Retinal pigment epithelial cell (primary cell): ENCODE measurements at regions not wholly inside any gene's neighbourhood (a gene's known extent, or its start where the extent isn't known, plus 50 kb on each side); places are given as distances from the start of the nearest gene placed in this dataset.

Source experiments
- DNase-seq: peaks from one replicate; pipeline ENCODE4 v3.0.0-alpha.2; 2010; ENCODE audit warnings: low read depth
- H3K4me3 ChIP-seq: 2 replicates; pipeline ENCODE4 v1.5.1; 2011; ENCODE audit warnings: mild to moderate bottlenecking, low read length, control low read depth, moderate library complexity
- TF ChIP-seq, protein P1 (sequence below): conservative IDR thresholded peaks from 2 replicates; pipeline ENCODE4 v1.5.1; 2011; ENCODE audit warnings: low read depth, low read length, control low read depth, inconsistent platforms

DNA sequence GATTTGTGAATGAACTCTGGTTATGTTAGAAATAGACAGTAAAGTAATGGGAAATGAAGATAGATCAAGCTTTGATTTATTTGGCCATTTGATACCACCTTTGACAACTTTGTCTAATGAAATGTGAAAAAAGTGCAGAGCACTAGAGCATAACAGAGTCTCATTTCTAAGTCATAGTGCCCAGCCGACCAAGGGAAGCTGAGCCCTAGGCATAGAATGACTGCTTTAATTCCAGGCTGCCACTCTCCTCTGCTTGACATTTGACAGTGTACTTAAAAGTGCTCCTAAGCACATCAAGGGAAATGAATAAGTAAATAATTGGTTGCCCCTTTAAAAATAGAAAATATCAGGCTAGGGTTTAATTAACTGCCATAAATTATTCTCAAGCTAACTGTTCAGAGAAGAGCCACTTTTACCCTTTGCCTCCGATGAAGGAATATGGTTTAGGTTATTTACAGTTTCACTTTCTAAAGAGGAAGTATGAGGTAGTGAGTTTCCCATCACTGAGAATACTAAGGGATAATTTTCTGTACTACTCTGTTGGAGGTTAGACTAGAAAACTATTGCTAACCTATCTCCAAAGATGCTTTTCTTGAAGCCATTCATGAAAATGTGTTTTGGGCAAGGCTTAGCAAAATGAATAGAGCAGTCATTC lies 591.6 kb downstream of the REEP3 start:
- TF ChIP-seq, protein P1, sequence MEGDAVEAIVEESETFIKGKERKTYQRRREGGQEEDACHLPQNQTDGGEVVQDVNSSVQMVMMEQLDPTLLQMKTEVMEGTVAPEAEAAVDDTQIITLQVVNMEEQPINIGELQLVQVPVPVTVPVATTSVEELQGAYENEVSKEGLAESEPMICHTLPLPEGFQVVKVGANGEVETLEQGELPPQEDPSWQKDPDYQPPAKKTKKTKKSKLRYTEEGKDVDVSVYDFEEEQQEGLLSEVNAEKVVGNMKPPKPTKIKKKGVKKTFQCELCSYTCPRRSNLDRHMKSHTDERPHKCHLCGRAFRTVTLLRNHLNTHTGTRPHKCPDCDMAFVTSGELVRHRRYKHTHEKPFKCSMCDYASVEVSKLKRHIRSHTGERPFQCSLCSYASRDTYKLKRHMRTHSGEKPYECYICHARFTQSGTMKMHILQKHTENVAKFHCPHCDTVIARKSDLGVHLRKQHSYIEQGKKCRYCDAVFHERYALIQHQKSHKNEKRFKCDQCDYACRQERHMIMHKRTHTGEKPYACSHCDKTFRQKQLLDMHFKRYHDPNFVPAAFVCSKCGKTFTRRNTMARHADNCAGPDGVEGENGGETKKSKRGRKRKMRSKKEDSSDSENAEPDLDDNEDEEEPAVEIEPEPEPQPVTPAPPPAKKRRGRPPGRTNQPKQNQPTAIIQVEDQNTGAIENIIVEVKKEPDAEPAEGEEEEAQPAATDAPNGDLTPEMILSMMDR: no peak
- no peak overlapping the region for H3K4me3 ChIP-seq
- no peak for DNase-seq

DNA sequence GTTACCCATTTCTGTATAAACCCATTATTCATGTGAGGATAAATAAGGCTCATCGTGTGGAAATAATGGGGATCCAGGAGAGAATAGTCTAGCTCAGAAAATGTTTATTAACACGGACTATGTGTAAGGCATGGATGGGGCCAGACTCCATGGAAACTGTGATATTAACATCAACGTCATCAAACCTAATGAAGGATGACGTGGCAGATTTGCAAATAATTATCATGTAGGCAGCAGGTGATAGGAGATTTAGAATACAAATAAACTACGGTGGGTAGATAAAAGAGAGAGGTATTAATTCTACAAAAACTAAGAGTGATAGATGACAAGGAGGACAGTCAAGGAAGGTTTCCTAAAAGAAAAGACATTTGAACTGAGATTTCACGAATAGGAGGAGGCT lies 592.2 kb downstream of the REEP3 start:
- TF ChIP-seq, protein P1: no peak
- DNase-seq: no peak
- no peak overlapping the region for H3K4me3 ChIP-seq

DNA sequence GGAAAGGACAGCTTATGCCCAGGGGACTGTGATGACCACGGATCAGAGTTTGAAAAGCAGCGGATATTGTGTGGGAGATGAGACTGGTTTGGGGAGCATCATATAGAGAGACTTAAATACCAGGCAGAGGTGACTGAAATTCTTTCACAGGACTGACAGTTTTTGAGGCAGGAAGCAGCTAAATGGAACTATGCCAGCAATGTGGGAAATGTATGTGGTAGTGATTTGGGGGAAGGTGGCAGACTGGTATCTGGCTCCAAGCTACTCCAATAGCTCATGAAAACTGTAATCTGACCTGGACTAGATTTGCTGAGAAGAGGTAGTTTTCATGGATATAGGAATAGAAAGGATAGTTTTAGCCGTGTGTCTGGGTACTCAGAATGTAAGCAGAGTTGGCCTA lies 592.6 kb downstream of the REEP3 start:
- no peak for DNase-seq
- H3K4me3 ChIP-seq: no peak overlapping the region
- TF ChIP-seq, protein P1: no peak

GRCh38 chr10:64115471-64115870 lies 594.3 kb downstream of the REEP3 start:
- no peak for DNase-seq
- H3K4me3 ChIP-seq: no peak overlapping the region
- TF ChIP-seq, protein P1: no peak

- DNase-seq: no peak
- TF ChIP-seq, protein P1: peak; percentile 72
- H3K4me3 ChIP-seq: no peak overlapping the region
Measured at GRCh38 chr10:64115908-64116643, 594.9 kb downstream of the REEP3 start.

DNA sequence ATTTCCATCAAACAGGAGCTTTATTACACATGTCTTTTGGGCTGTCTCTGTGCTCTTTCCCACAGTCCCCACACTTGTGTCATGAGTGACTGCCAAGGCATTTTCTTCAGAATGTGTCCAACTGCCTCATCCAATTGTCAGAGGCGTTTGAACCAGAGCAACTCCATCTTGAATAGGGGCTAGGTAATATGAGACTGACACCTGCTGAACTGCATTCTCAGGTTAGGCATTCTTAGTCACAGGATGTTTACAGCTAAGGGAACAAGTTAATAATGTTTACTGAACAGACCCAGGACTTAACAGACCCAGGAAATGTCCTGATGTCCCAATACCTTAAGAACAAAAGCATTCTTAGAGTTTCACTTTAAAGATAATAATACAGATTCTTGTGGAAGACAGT lies 595.5 kb downstream of the REEP3 start:
- H3K4me3 ChIP-seq: no peak overlapping the region
- DNase-seq: no peak

More for the DNA sequence above, 595.5 kb downstream of the REEP3 start:
- TF ChIP-seq, protein P1: no peak
